COLO668 (cell line): ENCODE measurements at regions not wholly inside any gene's neighbourhood (a gene's known extent, or its start where the extent isn't known, plus 50 kb on each side); places are given as distances from the start of the nearest gene placed in this dataset.

Experiments
- DNase-seq: peaks from one replicate; lab custom pipeline; 2025; ENCODE audit not compliant: unreplicated experiment; lab: John Stamatoyannopoulos, UW

GRCh38 chr5:125348221-125348692, 601.8 kb upstream of the ZNF608 start:
- DNase-seq: no peak

- DNase-seq: no peak
These were observed 602.7 kb upstream of the ZNF608 start for GRCh38 chr5:125348936-125349831.

GRCh38 chr5:125357660-125358059, 611.2 kb upstream of the ZNF608 start:
- DNase-seq: peak; percentile 26

GRCh38 chr5:125365747-125366146, 619.3 kb upstream of the ZNF608 start:
- no peak for DNase-seq

GRCh38 chr5:125367702-125368101, 621.3 kb upstream of the ZNF608 start:
- no peak for DNase-seq

- DNase-seq: no peak
These were observed 624.2 kb upstream of the ZNF608 start for GRCh38 chr5:125370461-125371205.

GRCh38 chr5:125372694-125373631, 626.5 kb upstream of the ZNF608 start:
- peak; percentile 10 for DNase-seq

- no peak for DNase-seq
These were observed 628.7 kb upstream of the ZNF608 start for GRCh38 chr5:125375143-125375542.

GRCh38 chr5:125376059-125376641, 629.7 kb upstream of the ZNF608 start:
- no peak for DNase-seq

GRCh38 chr5:125377141-125377540, 630.7 kb upstream of the ZNF608 start:
- no peak for DNase-seq

- no peak for DNase-seq
These were observed 634.9 kb upstream of the ZNF608 start for GRCh38 chr5:125381290-125381689.

GRCh38 chr5:125384071-125384470, 637.6 kb upstream of the ZNF608 start:
- no peak for DNase-seq

- no peak for DNase-seq
These were observed 643.9 kb upstream of the ZNF608 start for GRCh38 chr5:125390326-125390725.

GRCh38 chr5:125393221-125393815, 646.9 kb upstream of the ZNF608 start:
- no peak for DNase-seq

GRCh38 chr5:125394661-125395280, 648.3 kb upstream of the ZNF608 start:
- no peak for DNase-seq

- no peak for DNase-seq
These were observed 650.0 kb upstream of the ZNF608 start for GRCh38 chr5:125396462-125396861.

- DNase-seq: no peak
These were observed 652.0 kb upstream of the ZNF608 start for GRCh38 chr5:125398466-125398865.

GRCh38 chr5:125399885-125400284, 653.4 kb upstream of the ZNF608 start:
- DNase-seq: no peak

- no peak for DNase-seq
These were observed 655.5 kb upstream of the ZNF608 start for GRCh38 chr5:125401724-125402622.
